HuH-7.5 (cell line): ENCODE measurements at regions not wholly inside any gene's neighbourhood (a gene's known extent, or its start where the extent isn't known, plus 50 kb on each side); places are given as distances from the start of the nearest gene placed in this dataset.
A peak's percentile ranks its signal among the peaks of the same experiment; 100 is the strongest.
"Not testable (repeated sequence)": the region's sequence is repeated elsewhere in the genome, so short reads cannot be mapped to it uniquely, and the experiment has no call there.

Experiments used
- DNase-seq: peaks from one replicate; pipeline ENCODE4 v3.0.0; 2011; ENCODE audit warnings: low spot score

GRCh38 chr4:123026015-123026414 lies 103.6 kb upstream of the NUDT6 start:
- DNase-seq, result not testable (repeated sequence)

DNA sequence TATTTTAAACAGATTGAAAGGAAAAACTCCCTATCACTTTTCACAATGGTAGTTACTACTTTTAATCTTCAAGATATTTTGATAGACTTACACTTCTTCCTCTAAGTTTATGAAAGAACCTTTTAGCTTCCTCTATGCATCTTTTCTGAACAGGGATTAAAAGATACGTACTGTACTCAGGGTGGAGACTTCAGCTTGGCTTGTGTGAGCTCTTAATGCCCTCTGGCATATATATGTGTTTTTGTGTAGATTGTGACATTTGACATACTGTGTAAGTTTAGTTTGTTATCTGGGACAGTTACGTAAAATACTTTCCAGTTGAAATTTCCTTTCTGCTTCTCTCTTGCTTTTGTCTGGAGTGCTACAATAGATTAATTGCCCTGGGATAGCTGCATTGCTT lies 109.3 kb upstream of the NUDT6 start:
- no peak for DNase-seq

GRCh38 chr4:123034023-123034422 lies 111.6 kb upstream of the NUDT6 start:
- DNase-seq, result no peak

DNA sequence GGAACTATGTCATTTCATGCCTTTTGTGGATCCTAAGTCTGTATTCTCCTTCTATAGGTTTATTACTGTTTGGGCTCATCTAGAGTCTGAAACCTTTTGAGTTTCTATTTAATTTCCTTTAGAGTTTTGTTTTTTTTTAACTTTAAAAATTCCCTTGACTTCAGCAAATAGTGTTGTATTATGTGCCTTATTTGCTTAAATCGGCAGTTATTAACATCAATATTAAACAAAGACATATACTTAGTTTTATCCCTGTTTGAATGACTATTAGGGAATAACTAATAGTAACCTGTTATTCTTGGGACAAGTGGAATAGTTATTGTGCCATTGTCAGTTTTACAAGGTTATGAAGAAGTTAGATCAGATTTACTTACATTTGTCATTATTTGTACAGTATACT lies 112.8 kb upstream of the NUDT6 start:
- DNase-seq, result no peak

DNA sequence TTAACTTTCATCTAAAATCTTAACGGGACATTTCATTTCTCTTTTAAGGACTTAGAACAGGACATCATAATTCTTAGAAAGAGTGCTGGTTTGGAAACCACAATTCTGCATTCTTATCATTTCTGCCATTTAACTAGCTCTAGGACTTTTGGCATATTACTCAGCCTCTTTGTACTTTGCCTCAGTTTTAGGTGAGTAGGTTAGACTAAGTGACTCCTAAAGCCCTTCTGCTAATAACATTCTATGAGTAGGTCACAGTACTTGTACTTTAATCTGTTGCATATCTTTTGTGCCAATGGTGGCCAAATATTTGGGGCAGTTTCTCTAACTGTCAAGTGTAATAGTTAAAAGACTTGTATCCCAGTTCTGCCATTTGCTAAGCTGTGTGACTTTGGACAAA lies 115.4 kb upstream of the NUDT6 start:
- no peak for DNase-seq

- DNase-seq, result no peak
Observed at GRCh38 chr4:123042095-123042494, 119.7 kb upstream of the NUDT6 start.

- DNase-seq, result no peak
Observed at GRCh38 chr4:123043013-123043412, 120.6 kb upstream of the NUDT6 start.

- DNase-seq, result no peak
Observed at GRCh38 chr4:123043793-123044425, 121.5 kb upstream of the NUDT6 start.

- DNase-seq, result no peak
Observed at GRCh38 chr4:123046096-123046495, 123.7 kb upstream of the NUDT6 start.

DNA sequence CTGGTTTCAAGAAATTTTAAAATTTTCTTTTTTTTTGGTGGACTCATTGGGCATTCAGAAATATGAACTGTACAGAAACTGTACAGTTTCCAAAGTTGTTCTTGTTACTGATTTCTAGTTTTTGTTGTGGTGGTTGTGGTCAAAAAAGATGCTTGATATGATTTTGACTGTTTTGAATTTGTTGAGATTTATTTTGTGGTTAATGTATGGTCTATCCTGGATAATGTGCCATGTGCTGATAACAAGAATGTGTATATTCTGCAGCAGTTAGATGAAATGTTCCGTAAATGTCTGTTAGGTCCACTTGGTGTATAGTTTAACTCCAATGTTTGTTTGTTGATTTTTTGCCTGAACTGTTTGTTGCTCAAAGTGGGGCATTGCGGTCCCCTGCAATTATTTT lies 127.6 kb upstream of the NUDT6 start:
- no peak for DNase-seq

DNA sequence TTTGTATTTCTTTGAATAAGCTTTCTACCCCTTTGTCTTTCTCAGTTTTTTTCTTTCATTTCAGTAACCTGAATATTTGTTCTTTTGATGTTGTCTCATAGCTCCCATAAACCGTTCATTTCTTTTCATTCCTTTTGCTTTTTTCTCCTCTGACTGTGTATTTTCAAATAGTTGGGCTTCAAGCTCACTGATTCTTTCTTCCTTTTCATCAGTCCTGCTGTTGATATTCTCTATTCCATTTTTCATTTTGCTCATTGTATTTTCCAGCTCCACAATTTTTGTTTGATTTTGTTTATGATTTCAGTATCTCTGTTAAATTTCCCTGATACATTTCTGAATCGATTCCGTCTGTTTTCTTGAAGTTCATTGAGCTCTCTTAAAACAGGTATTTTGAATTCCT lies 129.6 kb upstream of the NUDT6 start:
- no peak for DNase-seq

DNA sequence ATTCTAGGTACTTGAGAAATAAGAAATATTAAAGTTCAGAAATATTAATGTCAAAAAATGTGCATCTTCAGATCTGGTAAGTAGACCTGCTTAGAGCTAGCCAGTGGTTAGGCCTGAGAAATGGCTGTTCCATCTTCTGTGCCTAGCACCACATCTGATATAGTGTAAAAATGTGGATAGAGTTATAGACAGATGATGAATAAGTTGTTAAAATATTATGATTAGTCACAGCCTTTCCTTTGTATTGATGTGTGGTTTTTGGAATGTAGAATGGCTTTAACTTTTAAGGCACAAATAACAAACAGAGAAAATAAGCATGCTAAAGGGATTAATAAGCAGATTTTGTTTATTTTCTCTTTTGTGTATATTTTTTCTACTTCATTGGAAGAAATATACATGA lies 133.5 kb upstream of the NUDT6 start:
- no peak for DNase-seq

DNA sequence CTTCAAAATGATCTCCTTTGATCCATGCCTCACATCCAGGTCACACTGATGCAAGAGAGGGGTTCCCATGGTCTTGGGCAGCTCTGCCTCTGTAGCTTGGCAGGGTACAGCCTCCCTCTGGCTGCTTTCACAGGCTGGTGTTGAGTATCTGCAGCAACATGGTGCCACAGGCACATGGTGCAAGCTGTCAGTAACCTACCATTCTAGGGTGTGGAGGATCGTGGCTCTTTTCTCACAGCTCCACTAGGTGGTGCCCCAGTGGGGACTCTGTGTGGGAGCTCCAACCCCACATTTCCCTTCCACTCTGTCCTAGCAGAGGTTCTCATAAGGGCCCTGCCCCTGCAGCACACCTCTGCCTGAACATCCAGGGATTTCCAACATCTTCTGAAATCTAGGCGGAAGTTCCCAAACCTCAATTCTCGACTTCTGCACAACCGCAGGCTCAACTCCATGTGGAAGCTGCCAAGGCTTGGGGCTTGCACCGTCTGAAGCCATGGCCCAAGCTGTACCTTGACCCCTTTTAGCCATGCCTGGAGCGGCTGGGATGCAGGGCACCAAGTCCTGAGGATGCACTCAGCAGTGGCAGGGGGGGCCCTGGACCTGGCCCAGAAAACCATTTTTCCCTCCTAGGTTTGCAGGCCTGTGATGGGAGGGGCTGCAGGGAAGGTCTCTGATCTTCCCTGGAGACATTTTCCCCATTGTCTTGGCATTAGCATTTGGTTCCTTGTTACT lies 137.8 kb upstream of the NUDT6 start:
- DNase-seq, result no peak

GRCh38 chr4:123064390-123064789 lies 142.0 kb upstream of the NUDT6 start:
- DNase-seq, result peak; percentile 1

DNA sequence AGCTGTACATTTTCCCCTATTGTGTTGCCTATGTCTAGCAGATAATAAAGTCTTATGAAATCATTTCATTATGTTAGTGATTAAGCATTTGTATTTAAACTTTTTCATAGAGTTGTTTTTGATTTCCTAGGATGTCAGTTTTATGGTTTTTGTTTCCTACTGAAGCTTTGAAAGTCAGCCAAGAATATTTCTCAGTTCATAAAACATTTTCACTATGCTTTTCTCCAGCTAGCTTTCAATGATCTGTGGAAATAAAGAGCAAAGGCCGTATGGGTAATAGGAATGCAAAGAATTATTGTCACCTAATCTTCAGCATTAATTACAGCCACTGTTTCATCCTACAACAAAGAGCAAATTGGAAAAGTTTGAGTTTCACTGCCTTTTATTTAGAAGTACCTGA lies 145.7 kb upstream of the NUDT6 start:
- DNase-seq, result no peak

GRCh38 chr4:123072060-123072459 lies 149.7 kb upstream of the NUDT6 start:
- DNase-seq, result no peak

DNA sequence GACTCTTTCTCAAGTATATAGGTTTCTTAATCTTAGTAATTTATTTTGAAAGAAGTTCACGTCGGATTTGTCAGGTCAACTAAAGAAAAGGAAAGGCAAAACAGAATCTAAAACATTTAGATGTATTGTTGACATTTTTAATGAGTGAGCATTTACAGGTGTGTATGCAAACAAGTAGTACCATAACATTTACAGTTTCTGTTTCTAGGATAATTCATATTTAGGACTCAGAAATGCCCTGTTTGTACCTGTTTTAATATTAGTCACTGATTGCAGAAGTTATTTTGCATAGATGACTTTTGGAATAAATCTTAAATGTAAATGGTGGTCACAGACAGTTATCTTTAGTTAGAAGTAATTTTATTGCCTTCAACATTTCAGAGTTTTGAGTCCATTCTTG lies 151.3 kb upstream of the NUDT6 start:
- DNase-seq, result no peak

DNA sequence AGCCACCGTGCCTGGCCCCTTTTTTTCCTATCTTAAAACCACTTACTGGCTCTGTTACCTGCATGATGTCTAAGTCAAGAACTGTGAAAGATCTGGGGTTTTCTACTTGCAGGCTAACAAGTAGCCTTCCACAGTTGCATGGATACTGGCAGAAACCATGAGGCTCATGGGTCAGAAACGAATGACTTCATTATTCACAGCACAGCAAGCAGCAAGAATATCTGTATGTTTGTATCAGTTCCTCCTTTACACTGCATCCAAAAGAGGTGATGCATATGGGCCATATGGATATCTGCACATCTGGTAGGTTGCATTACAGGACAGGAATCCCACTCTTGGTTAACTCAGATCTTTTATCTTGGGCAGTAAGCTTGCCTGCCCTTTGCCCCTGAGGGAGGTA lies 154.9 kb upstream of the NUDT6 start:
- DNase-seq, result no peak

- DNase-seq, result no peak
Observed at GRCh38 chr4:123081971-123082370, 159.6 kb upstream of the NUDT6 start.

DNA sequence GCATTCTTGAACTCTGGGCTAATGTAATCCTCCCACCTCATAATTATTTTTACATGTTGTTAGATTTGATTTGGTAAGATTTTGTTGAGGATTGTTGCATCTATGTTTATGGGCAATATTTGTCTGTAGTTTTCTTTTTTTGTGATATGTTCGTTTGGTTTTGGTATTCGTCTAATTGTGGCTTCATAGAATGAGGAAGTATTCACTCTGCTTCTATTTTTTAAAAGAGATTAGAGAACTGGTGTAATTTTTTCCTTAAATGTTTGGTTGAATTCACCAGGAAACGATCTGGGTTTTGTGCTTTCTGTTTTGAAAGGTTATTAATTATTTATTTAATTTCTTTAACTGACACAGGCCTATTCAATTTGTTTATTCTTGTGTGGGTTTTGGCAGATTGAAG lies 161.2 kb upstream of the NUDT6 start:
- DNase-seq, result no peak

DNA sequence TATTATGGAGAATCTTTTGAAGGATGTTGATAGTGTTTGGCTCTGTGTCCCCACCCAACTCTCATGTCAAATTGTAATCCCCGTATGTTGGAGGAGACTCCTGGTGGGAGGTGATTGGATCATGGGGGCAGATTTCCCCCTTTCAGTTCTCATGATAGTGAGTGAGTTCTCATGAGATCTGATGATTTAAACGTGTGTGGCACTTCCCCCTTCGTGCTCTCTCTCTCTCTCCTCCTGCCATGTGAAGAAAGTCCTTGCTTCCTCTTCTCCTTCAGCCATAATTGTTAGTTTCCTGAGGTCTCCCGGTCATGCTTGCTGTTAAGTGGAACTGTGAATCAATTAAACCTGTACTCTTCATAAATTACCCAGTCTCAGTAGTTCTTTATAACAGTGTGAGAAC lies 166.1 kb upstream of the NUDT6 start:
- DNase-seq, result no peak

DNA sequence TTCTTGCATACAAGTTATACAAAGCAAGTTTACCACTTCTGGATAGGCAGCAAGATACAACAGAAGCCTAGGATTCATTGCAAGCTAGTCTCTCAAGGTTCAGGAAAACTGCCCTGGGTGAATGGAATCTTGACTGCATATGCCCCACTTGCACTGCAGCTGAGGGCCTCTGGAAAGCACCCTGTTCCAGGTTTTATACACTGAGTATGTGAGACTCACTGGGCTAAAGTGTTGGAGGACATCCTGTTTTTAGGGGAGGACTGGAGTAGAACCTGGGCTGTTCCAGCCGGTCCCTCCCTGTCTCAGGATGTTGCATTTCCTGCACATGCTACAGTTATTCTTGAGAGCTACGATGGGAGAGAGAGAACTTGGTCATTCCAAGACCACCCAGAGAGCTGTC lies 168.5 kb upstream of the NUDT6 start:
- DNase-seq, result no peak

GRCh38 chr4:123092586-123092985 lies 170.2 kb upstream of the NUDT6 start:
- DNase-seq, result no peak

DNA sequence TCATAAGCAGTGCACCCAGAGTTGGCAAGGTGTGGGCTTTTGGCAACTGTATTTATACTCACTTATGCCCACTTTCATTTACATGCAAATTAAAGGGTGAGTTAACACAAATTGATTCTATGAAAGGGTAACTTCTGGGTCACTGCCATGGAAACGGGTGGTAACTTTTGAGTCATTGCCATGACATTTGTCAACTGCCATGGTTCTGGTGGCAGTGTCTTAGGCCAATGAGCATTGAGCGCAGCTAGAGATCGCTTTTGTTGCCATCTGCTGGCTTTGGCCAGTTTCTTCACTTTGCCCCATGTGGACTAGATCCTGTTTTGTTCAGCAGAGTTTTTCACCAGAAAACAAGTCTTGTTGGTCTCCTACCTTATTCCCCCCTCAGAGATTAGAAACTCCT lies 170.8 kb upstream of the NUDT6 start:
- DNase-seq, result no peak
